Nephron progenitor cell (in vitro differentiated cells): ENCODE measurements at regions not wholly inside any gene's neighbourhood (a gene's known extent, or its start where the extent isn't known, plus 50 kb on each side); places are given as distances from the start of the nearest gene placed in this dataset.

Experiments used
- DNase-seq: peaks from one replicate; pipeline ENCODE4 v3.0.0; 2021
- H3K27ac Mint-ChIP-seq: 2 replicates; pipeline ENCODE4 v1.8.0; 2021; ENCODE audit warnings: mild to moderate bottlenecking, moderate library complexity, mixed read lengths
- H3K27me3 Mint-ChIP-seq: 2 replicates; pipeline ENCODE4 v1.8.0; 2021; ENCODE audit warnings: mild to moderate bottlenecking, low read depth, mixed read lengths; ENCODE audit not compliant: poor library complexity
- H3K36me3 Mint-ChIP-seq: 2 replicates; pipeline ENCODE4 v1.8.0; 2021; ENCODE audit warnings: low read depth, mixed read lengths
- H3K4me1 Mint-ChIP-seq: 2 replicates; pipeline ENCODE4 v1.8.0; 2021; ENCODE audit warnings: mixed read lengths
- H3K4me3 Mint-ChIP-seq: 2 replicates; pipeline ENCODE4 v1.8.0; 2021; ENCODE audit warnings: mild to moderate bottlenecking, moderate library complexity, mixed read lengths
- H3K9me3 Mint-ChIP-seq: 2 replicates; pipeline ENCODE4 v1.8.0; 2021; ENCODE audit warnings: mild to moderate bottlenecking, moderate library complexity, mixed read lengths
- CTCF ChIP-seq: fragments of 200-600 bp; sonication (generic); IDR thresholded peaks from 2 replicates; pipeline ENCODE4 v1.5.0; 2021; ENCODE audit warnings: antibody characterized with exemption

DNA sequence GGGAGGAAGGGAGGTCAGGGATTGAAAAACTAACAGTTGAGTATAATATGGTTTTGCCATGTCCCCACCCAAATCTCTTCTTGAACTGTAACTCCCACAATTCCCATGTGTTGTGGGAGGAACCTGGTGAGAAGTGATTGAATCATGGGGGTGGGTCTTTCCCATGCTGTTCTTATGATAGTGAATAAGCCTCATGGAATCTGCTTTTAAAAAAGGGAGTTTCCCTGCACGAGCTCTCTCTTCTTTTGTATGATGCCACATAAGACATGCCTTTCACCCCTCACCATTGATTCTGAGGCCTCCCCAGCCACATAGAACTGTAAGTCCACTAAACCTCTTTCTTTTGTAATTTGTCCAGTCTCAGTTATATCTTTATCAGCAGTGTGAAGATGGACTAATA is 833.4 kb upstream of the MAP3K7 start:
- TF ChIP-seq CTCF, result no peak
- no peak overlapping the region for H3K4me3 Mint-ChIP-seq
- H3K9me3 Mint-ChIP-seq, result peaks cover 45% of the 10 kb centered on the region
- H3K27ac Mint-ChIP-seq, result no peak overlapping the region
- peaks cover 11% of the 10 kb centered on the region for H3K36me3 Mint-ChIP-seq
- no peak for DNase-seq
- H3K4me1 Mint-ChIP-seq, result peaks cover 9% of the 10 kb centered on the region
- H3K27me3 Mint-ChIP-seq, result no peaks in the 10 kb centered on the region

GRCh38 chr6:91415031-91415605 is 828.2 kb upstream of the MAP3K7 start:
- Mint-ChIP-seq H3K4me1 (peaks cover 14% of the 10 kb centered on the region), H3K4me3 (no peak overlapping the region)

GRCh38 chr6:91412532-91412931 is 825.7 kb upstream of the MAP3K7 start:
- H3K27me3 Mint-ChIP-seq, result no peaks in the 10 kb centered on the region
- H3K27ac Mint-ChIP-seq, result no peak overlapping the region

More at GRCh38 chr6:91415031-91415605, 828.2 kb upstream of the MAP3K7 start:
- no peak for TF ChIP-seq CTCF
- peaks cover 11% of the 10 kb centered on the region for H3K36me3 Mint-ChIP-seq
- H3K9me3 Mint-ChIP-seq, result peaks cover 31% of the 10 kb centered on the region
- H3K27me3 Mint-ChIP-seq, result no peaks in the 10 kb centered on the region
- no peak overlapping the region for H3K27ac Mint-ChIP-seq
- DNase-seq, result no peak

DNA sequence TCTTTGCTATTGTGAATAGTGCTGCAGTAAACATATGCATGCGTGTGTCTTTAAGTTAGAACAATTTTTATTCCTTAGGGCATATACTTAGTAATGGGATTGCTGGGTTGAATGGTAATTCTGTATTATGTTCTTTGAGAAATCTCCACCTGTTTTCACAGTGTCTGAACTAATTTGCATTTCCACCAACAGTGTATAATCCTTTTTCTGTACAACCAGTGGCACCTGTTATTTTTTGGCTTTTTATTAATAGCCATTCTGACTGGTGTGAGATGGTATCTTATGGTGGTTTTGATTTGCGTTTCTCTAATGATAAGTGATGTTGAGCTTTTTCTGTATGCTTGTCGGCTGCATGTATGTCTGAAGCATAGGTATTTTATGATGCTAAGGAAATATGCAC is 820.8 kb upstream of the MAP3K7 start:
- DNase-seq, result no peak
- peaks cover 26% of the 10 kb centered on the region for H3K9me3 Mint-ChIP-seq
- H3K36me3 Mint-ChIP-seq, result no peaks in the 10 kb centered on the region
- H3K4me1 Mint-ChIP-seq, result no peaks in the 10 kb centered on the region
- H3K4me3 Mint-ChIP-seq, result no peak overlapping the region
- H3K27ac Mint-ChIP-seq, result no peak overlapping the region
- no peaks in the 10 kb centered on the region for H3K27me3 Mint-ChIP-seq
- TF ChIP-seq CTCF, result no peak

More at GRCh38 chr6:91412532-91412931, 825.7 kb upstream of the MAP3K7 start:
- no peaks in the 10 kb centered on the region for H3K36me3 Mint-ChIP-seq
- no peak for DNase-seq
- no peak for TF ChIP-seq CTCF
- no peak overlapping the region for H3K4me3 Mint-ChIP-seq
- H3K9me3 Mint-ChIP-seq, result peaks cover 12% of the 10 kb centered on the region
- H3K4me1 Mint-ChIP-seq, result peaks cover 14% of the 10 kb centered on the region

- TF ChIP-seq CTCF, result no peak
- no peaks in the 10 kb centered on the region for H3K4me1 Mint-ChIP-seq
- peaks cover 20% of the 10 kb centered on the region for H3K9me3 Mint-ChIP-seq
- H3K4me3 Mint-ChIP-seq, result no peak overlapping the region
- H3K27me3 Mint-ChIP-seq, result no peaks in the 10 kb centered on the region
- no peak for DNase-seq
- H3K36me3 Mint-ChIP-seq, result no peaks in the 10 kb centered on the region
- no peak overlapping the region for H3K27ac Mint-ChIP-seq
Measured at GRCh38 chr6:91392951-91393350, 806.1 kb upstream of the MAP3K7 start.

- DNase-seq, result no peak
- no peaks in the 10 kb centered on the region for H3K4me1 Mint-ChIP-seq
- peaks cover 24% of the 10 kb centered on the region for H3K9me3 Mint-ChIP-seq
- H3K27me3 Mint-ChIP-seq, result peaks cover 3% of the 10 kb centered on the region
- H3K4me3 Mint-ChIP-seq, result no peak overlapping the region
- H3K27ac Mint-ChIP-seq, result no peak overlapping the region
- H3K36me3 Mint-ChIP-seq, result no peaks in the 10 kb centered on the region
- no peak for TF ChIP-seq CTCF
Measured at GRCh38 chr6:91387290-91388059, 800.6 kb upstream of the MAP3K7 start.
